IMR-90 (cell line): ENCODE measurements at regions not wholly inside any gene's neighbourhood (a gene's known extent, or its start where the extent isn't known, plus 50 kb on each side); places are given as distances from the start of the nearest gene placed in this dataset.
"Not testable (repeated sequence)": the region's sequence is repeated elsewhere in the genome, so short reads cannot be mapped to it uniquely, and the experiment has no call there.

Experiments
- ATAC-seq: fragments of 200-7000 bp; cut with Tn5 transposase; 2 replicates; pipeline ENCODE4 v1.9.1; 2020; ENCODE audit warnings: low read depth, mild to moderate bottlenecking, moderate library complexity
- BruUV-seq: library from RNA; stranded (reverse); fragments of 400-500 nt; replicated peaks from 2 replicates; lab custom pipeline; 2021; lab: Mats Ljungman, UMichigan
- CTCF ChIA-PET: fragments of 300-600 bp; formaldehyde crosslinking; extraction: SDS; loops from one replicate; lab custom pipeline; 2021; ENCODE audit warnings: antibody characterized with exemption; lab: Yijun Ruan, JAX
- POLR2A ChIA-PET: fragments of 300-600 bp; sonication (Branson Sonifier 250); formaldehyde crosslinking; loops from one replicate; lab custom pipeline; 2022; ENCODE audit warnings: antibody characterized with exemption; ENCODE audit not compliant: unreplicated experiment; lab: Charles Lee
- DNase-seq: peaks from one replicate; pipeline ENCODE4 v3.0.0; 2013
- H2AFZ ChIP-seq: replicated peaks from 2 replicates; pipeline ENCODE3; 2013; ENCODE audit warnings: low read length, mild to moderate bottlenecking; ENCODE audit not compliant: poor library complexity
- H2AK5ac ChIP-seq: 2 replicates; pipeline ENCODE4 v1.6.1; 2013; ENCODE audit warnings: low read depth, low read length, inconsistent platforms
- H2AK9ac ChIP-seq: replicated peaks from 2 replicates; pipeline ENCODE3; 2013; ENCODE audit warnings: mild to moderate bottlenecking, low read depth, low read length, moderate library complexity; ENCODE audit not compliant: poor library complexity
- H2BK120ac ChIP-seq: 2 replicates; pipeline ENCODE4 v1.6.1; 2013; ENCODE audit warnings: low read depth, low read length, inconsistent platforms
- H2BK15ac ChIP-seq: 3 replicates; pipeline ENCODE4 v1.6.1; 2013; ENCODE audit warnings: low read depth, low read length, inconsistent platforms
- H2BK20ac ChIP-seq: 2 replicates; pipeline ENCODE4 v1.6.1; 2013; ENCODE audit warnings: low read depth, mild to moderate bottlenecking, inconsistent platforms, low read length, moderate library complexity
- H2BK5ac ChIP-seq: 2 replicates; pipeline ENCODE4 v1.6.1; 2013; ENCODE audit warnings: mild to moderate bottlenecking, low read depth, low read length, inconsistent platforms; ENCODE audit not compliant: poor library complexity, severe bottlenecking
- H3K14ac ChIP-seq: replicated peaks from 2 replicates; pipeline ENCODE4 v1.6.1; 2013; ENCODE audit warnings: low read depth, low read length, inconsistent platforms
- H3K18ac ChIP-seq: 2 replicates; pipeline ENCODE4 v1.6.1; 2013; ENCODE audit warnings: low read depth, low read length, control low read depth
- H3K23ac ChIP-seq: 2 replicates; pipeline ENCODE4 v1.6.1; 2013; ENCODE audit warnings: low read depth, low read length, inconsistent platforms
- H3K27ac ChIP-seq: 2 replicates; pipeline ENCODE4 v1.5.1; 2013; ENCODE audit warnings: mild to moderate bottlenecking, control low read depth, low read length; ENCODE audit not compliant: insufficient read depth
- H3K27me3 ChIP-seq: 2 replicates; pipeline ENCODE4 v1.6.1; 2013; ENCODE audit warnings: low read length; ENCODE audit not compliant: control insufficient read depth, insufficient read depth
- H3K36me3 ChIP-seq: 2 replicates; pipeline ENCODE4 v1.6.1; 2013; ENCODE audit warnings: low read length, mixed read lengths; ENCODE audit not compliant: control insufficient read depth, insufficient read depth
- H3K4ac ChIP-seq: 2 replicates; pipeline ENCODE4 v1.6.1; 2013; ENCODE audit warnings: low read depth, low read length, inconsistent platforms
- H3K4me1 ChIP-seq: 2 replicates; pipeline ENCODE4 v1.6.1; 2013; ENCODE audit warnings: low read length, mixed read lengths; ENCODE audit not compliant: control insufficient read depth, insufficient read depth
- H3K4me2 ChIP-seq: 2 replicates; pipeline ENCODE4 v1.6.1; 2013; ENCODE audit warnings: low read depth, mild to moderate bottlenecking, control low read depth, low read length, moderate library complexity
- H3K4me3 ChIP-seq: 2 replicates; pipeline ENCODE4 v1.5.1; 2013; ENCODE audit warnings: low read depth, mild to moderate bottlenecking, control low read depth, low read length, moderate library complexity; ENCODE audit not compliant: insufficient read depth
- H3K56ac ChIP-seq: 2 replicates; pipeline ENCODE4 v1.6.1; 2013; ENCODE audit warnings: low read length, inconsistent platforms; ENCODE audit not compliant: insufficient read depth; ENCODE audit errors: extremely low read depth
- H3K79me1 ChIP-seq, 2 experiments: 2 replicates each; pipeline ENCODE4 v1.6.1; 2013; ENCODE audit warnings: low read length in 2 of 2, inconsistent platforms in 1 of 2, low read depth in 1 of 2
- H3K9ac ChIP-seq: 2 replicates; pipeline ENCODE4 v1.6.1; 2013; ENCODE audit warnings: low read depth, low read length, control low read depth
- H3K9me1 ChIP-seq: 2 replicates; pipeline ENCODE4 v1.6.1; 2013; ENCODE audit warnings: low read length, inconsistent platforms; ENCODE audit not compliant: insufficient read depth
- H3K9me3 ChIP-seq: 2 replicates; pipeline ENCODE4 v1.6.1; 2013; ENCODE audit warnings: low read length; ENCODE audit not compliant: control insufficient read depth, insufficient read depth
- H4K20me1 ChIP-seq: 2 replicates; pipeline ENCODE4 v1.6.1; 2013; ENCODE audit warnings: low read length, inconsistent platforms; ENCODE audit not compliant: insufficient read depth
- H4K5ac ChIP-seq: 2 replicates; pipeline ENCODE4 v1.6.1; 2013; ENCODE audit warnings: mild to moderate bottlenecking, low read depth, low read length, control low read depth
- H4K8ac ChIP-seq, 2 experiments: 2 replicates each; pipeline ENCODE4 v1.6.1; 2013; ENCODE audit warnings: low read depth in 2 of 2, low read length in 2 of 2, control low read depth in 1 of 2, inconsistent platforms in 1 of 2
- H4K91ac ChIP-seq: 2 replicates; pipeline ENCODE4 v1.6.1; 2013; ENCODE audit warnings: low read depth, low read length, inconsistent platforms; ENCODE audit not compliant: insufficient read depth
- WGBS, 2 experiments: methylation state at CpG; one replicate each; pipeline versions ENCODE4 v1.1.5 to v1.1.7; 2013; ENCODE audit warnings: missing lambda C conversion rate in 2 of 2; ENCODE audit not compliant: insufficient read length in 1 of 2; ENCODE audit errors: extremely low coverage in 2 of 2; 5-methylcytosine and 5-hydroxymethylcytosine counted together
- dilution Hi-C: fragments of 300-500 bp; cut with HindIII; formaldehyde crosslinking; loops from one replicate; pipeline ENCODE4 v1.14.3; 2018; ENCODE audit warnings: low sequenced_read_pairs; ENCODE audit not compliant: unreplicated experiment
- in situ Hi-C: fragments of 300-500 bp; cut with MboI; formaldehyde crosslinking; loops from 3 replicates; pipeline ENCODE4 v1.14.3; 2019; ENCODE audit warnings: low sequenced_read_pairs, inconsistent platforms, mixed read lengths
- intact Hi-C: fragments of 100-400 bp; cut with micrococcal nuclease; formaldehyde crosslinking; loops from 2 replicates; pipeline ENCODE4 v1.10.0; 2022

- BruUV-seq, H3K27ac ChIP-seq, dilution Hi-C loops, H2BK15ac ChIP-seq, H2BK5ac ChIP-seq, H3K27me3 ChIP-seq, H3K4me3 ChIP-seq, H2AFZ ChIP-seq, H3K4me2 ChIP-seq, H3K4me1 ChIP-seq, H3K18ac ChIP-seq, H4K5ac ChIP-seq, H3K9me1 ChIP-seq, CTCF ChIA-PET, H2AK9ac ChIP-seq, H3K4ac ChIP-seq, H3K23ac ChIP-seq, H4K8ac ChIP-seq, H3K9ac ChIP-seq, POLR2A ChIA-PET, H3K9me3 ChIP-seq, in situ Hi-C loops, DNase-seq, H4K91ac ChIP-seq, H3K79me1 ChIP-seq, H3K56ac ChIP-seq, intact Hi-C loops, H2BK120ac ChIP-seq, ATAC-seq, H3K36me3 ChIP-seq, H4K20me1 ChIP-seq, H3K14ac ChIP-seq, H2AK5ac ChIP-seq, H2BK20ac ChIP-seq: not testable (repeated sequence)
Measured at GRCh38 chr7:150081865-150082264, 208.1 kb downstream of the ATP6V0E2 start.

GRCh38 chr7:150084724-150085123, 211.0 kb downstream of the ATP6V0E2 start:
- H2BK20ac ChIP-seq, H2BK15ac ChIP-seq, H3K9me1 ChIP-seq, H3K56ac ChIP-seq, H3K18ac ChIP-seq, H2AK9ac ChIP-seq, POLR2A ChIA-PET, DNase-seq, dilution Hi-C loops, H3K36me3 ChIP-seq, H3K9ac ChIP-seq, H3K27ac ChIP-seq, H2BK120ac ChIP-seq, intact Hi-C loops, H3K4me3 ChIP-seq, BruUV-seq, H2AFZ ChIP-seq, H2BK5ac ChIP-seq, H3K4ac ChIP-seq, H3K4me1 ChIP-seq, H3K27me3 ChIP-seq, H4K20me1 ChIP-seq, H3K9me3 ChIP-seq, in situ Hi-C loops, H4K91ac ChIP-seq, H3K14ac ChIP-seq, H4K5ac ChIP-seq, ATAC-seq, H3K79me1 ChIP-seq, H3K23ac ChIP-seq, CTCF ChIA-PET, H4K8ac ChIP-seq, H3K4me2 ChIP-seq, H2AK5ac ChIP-seq: not testable (repeated sequence)
- 31% methylated on average over 2 of the region's 4 CpGs; no CpG with 5 or more reads in 1 of the 2 experiments for WGBS, 2 experiments
